WI38 (cell line): ENCODE measurements at regions not wholly inside any gene's neighbourhood (a gene's known extent, or its start where the extent isn't known, plus 50 kb on each side); places are given as distances from the start of the nearest gene placed in this dataset.
"Not testable (repeated sequence)": the region's sequence is repeated elsewhere in the genome, so short reads cannot be mapped to it uniquely, and the experiment has no call there.

Source experiments
- H3K4me3 ChIP-seq: 2 replicates; pipeline ENCODE4 v1.5.1; 2011; ENCODE audit warnings: low read depth, mild to moderate bottlenecking, control low read depth, low read length
- TF ChIP-seq, protein P1 (sequence below): IDR thresholded peaks from 2 replicates; pipeline ENCODE4 v1.5.1; 2012; ENCODE audit warnings: low read depth, mild to moderate bottlenecking, control low read depth, low read length

- H3K4me3 ChIP-seq: no peak overlapping the region
- TF ChIP-seq, protein P1, sequence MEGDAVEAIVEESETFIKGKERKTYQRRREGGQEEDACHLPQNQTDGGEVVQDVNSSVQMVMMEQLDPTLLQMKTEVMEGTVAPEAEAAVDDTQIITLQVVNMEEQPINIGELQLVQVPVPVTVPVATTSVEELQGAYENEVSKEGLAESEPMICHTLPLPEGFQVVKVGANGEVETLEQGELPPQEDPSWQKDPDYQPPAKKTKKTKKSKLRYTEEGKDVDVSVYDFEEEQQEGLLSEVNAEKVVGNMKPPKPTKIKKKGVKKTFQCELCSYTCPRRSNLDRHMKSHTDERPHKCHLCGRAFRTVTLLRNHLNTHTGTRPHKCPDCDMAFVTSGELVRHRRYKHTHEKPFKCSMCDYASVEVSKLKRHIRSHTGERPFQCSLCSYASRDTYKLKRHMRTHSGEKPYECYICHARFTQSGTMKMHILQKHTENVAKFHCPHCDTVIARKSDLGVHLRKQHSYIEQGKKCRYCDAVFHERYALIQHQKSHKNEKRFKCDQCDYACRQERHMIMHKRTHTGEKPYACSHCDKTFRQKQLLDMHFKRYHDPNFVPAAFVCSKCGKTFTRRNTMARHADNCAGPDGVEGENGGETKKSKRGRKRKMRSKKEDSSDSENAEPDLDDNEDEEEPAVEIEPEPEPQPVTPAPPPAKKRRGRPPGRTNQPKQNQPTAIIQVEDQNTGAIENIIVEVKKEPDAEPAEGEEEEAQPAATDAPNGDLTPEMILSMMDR: no peak
Measured at GRCh38 chr3:15997274-15997943, 177.1 kb upstream of the GALNT15 start.

- TF ChIP-seq, protein P1: no peak
- no peak overlapping the region for H3K4me3 ChIP-seq
Measured at GRCh38 chr3:15998911-15999310, 175.6 kb upstream of the GALNT15 start.

DNA sequence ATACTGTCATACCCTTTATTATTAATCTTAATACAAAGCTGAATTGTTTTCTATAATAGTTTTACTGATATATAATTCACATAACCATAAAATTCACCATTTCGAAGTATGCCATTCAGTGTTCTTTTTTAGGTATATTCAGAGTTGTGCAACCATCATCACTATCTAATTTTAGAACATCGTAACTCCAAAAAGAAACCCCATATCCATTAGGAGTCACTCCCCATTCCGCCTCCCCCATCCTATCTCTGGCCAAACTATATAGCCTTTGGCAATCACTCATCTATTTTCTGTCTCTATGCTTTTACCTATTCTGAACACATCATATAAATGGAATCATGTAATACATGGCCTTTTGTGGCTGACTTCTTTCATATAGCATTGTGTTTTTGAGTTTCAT is 169.7 kb upstream of the GALNT15 start:
- TF ChIP-seq, protein P1: no peak
- H3K4me3 ChIP-seq: no peak overlapping the region

- TF ChIP-seq, protein P1: no peak
Measured at GRCh38 chr3:16011376-16011775, 163.1 kb upstream of the GALNT15 start.

DNA sequence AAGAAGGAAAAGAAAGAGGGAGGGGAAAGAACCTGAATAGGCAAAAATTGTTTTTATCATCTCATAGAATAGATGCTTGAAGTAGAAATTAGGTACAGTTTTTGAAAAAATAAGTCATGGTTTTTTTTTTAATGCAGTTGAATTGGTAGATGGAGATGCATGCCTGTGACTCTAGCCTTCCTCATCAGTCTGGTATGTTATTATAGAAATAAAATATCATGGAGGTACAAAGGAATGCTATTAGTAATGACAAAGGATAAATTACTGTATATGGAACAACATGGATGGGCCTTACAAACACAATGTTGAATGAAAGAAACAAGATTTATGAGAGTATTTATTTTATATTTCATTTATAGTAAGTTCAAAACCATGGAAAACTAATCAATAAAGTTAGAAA is 162.4 kb upstream of the GALNT15 start:
- TF ChIP-seq, protein P1: no peak
- no peak overlapping the region for H3K4me3 ChIP-seq

More at GRCh38 chr3:16011376-16011775, 163.1 kb upstream of the GALNT15 start:
- no peak overlapping the region for H3K4me3 ChIP-seq

DNA sequence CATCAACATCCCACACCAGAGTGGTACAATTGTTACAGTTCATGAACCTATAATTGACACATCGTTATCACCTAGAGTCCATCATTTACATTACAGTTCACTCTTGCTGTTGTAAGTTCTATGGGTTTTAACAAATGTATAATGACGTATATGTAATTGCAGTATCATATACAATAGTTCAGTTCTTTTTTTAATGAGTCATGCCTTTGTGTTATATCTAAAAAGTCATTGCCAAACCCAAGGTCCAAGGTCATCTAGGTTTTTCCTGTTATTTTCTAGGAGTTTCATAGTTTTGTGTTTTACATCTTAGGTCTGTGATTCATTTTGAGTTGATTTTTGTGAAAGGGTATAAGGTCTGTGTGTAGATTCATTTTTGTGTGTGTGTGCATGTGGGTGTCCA is 160.9 kb upstream of the GALNT15 start:
- H3K4me3 ChIP-seq: no peak overlapping the region
- TF ChIP-seq, protein P1: no peak

DNA sequence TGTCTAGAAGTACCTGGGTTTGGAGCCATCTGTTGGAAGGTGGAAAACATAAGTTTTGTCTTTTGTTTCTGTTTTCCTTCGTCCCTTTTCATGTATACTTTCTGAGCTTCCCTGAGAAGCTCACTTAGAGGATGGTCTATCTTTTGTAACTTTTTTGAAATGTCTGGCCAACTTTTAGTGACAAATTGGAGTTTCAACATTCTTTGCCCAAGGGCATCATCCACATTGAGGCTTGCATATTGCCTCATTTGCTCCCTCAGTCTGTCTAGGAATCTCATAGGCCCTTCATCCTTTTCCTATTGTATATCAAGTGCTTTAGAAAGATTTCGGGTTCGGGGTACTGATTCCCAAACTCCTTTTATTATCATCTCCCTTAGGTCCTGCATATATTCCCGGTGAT is 152.7 kb upstream of the GALNT15 start:
- not testable (repeated sequence) for H3K4me3 ChIP-seq

- not testable (repeated sequence) for H3K4me3 ChIP-seq
Measured at GRCh38 chr3:16023881-16024280, 150.6 kb upstream of the GALNT15 start.
